ENCODE measurements at regions not wholly inside any gene's neighbourhood (a gene's known extent, or its start where the extent isn't known, plus 50 kb on each side); places are given as distances from the start of the nearest gene placed in this dataset.

GRCh38 chr2:11985817-11986566 is 239.6 kb downstream of the LPIN1 start:
- peaks cover 0 to 14% (median 0%) of the 10 kb centered on the region in 5 donors for H3K27me3 ChIP-seq (ENCODE audit: control insufficient read depth in 5 of 5, insufficient read depth in 4 of 5, low read length in 5 of 5)
- H3K27ac ChIP-seq (ENCODE audit: low read depth, low read length), result no peak overlapping the region
- H3K9me3 ChIP-seq (ENCODE audit: control insufficient read depth in 5 of 5, low read length in 5 of 5), result peaks cover 0 to 7% (median 4%) of the 10 kb centered on the region in 5 donors
- H3K4me3 ChIP-seq (ENCODE audit: low read depth in 1 of 5, low read length in 5 of 5), result no peak overlapping the region
- no peak overlapping the region for H3K9ac ChIP-seq (ENCODE audit: low read length in 5 of 5)
- H3K36me3 ChIP-seq (ENCODE audit: control insufficient read depth in 5 of 5, insufficient read depth in 5 of 5, low read length in 5 of 5), result no peaks in the 10 kb centered on the region
- H3K4me1 ChIP-seq (ENCODE audit: control insufficient read depth in 5 of 5, insufficient read depth in 5 of 5, low read length in 5 of 5), result peaks cover 0 to 8% (median 0%) of the 10 kb centered on the region in 5 donors

DNA sequence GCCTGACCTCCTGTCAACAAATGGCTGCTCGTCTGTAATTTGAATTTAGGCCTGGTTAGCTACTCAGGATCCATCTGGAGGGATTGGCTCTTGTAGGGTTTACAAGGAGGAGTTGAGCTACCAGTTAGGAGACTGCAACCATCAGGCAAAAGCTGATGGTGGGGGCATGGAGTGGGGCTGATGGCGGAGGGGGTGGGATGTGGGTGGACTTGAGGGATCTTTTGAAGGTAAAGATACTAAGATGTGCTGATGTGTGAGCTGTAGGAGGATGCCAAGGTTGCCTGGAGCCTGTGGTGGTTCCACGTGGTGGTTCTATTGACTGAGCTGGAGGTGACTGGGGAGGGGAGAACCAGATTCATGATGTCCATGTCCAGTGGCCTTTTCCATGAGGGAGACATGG is 240.7 kb downstream of the LPIN1 start:
- Histone ChIP-seq H3K27me3 (ENCODE audit: control insufficient read depth in 5 of 5, insufficient read depth in 4 of 5, low read length in 5 of 5) (peaks cover 0 to 10% (median 0%) of the 10 kb centered on the region in 5 donors), H3K27ac (ENCODE audit: low read depth, low read length) (no peak overlapping the region), H3K9me3 (ENCODE audit: control insufficient read depth in 5 of 5, low read length in 5 of 5) (peaks cover 0 to 2% (median 0%) of the 10 kb centered on the region in 5 donors), H3K36me3 (ENCODE audit: control insufficient read depth in 5 of 5, insufficient read depth in 5 of 5, low read length in 5 of 5) (no peaks in the 10 kb centered on the region), H3K4me1 (ENCODE audit: control insufficient read depth in 5 of 5, insufficient read depth in 5 of 5, low read length in 5 of 5) (peaks cover 0 to 8% (median 0%) of the 10 kb centered on the region in 5 donors), H3K4me3 (ENCODE audit: low read depth in 1 of 5, low read length in 5 of 5) (no peak overlapping the region), H3K9ac (ENCODE audit: low read length in 5 of 5) (no peak overlapping the region)

DNA sequence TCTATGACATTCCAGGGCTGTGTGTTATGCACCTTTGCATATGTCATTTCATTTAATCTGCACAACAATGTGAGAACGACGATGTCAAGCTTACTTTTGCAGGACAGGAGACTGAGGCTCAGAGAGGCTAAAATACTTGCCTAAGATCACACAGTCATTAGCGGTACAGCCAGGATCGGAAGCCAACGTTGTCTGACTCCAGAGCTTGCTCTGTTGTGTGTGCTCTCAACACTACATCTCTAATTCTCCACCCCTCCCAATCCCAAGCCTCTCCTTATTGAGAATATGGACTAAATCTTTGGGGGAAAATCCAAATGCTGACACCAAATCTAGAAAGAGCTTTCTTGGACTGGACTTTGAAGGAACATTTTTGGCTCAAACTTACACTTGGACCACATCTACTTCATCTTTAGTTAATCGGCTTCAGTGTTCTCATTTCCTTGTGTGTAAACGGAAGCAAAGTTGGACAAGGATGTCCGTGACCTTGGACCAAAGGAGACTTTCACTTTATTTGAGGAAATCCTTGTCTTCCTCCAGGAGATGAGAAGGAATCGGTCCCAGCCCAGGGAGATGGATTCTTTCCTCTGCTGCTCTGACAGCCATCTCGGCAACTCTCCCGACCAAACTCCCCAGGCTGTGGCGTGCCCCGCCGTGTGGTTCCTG is 242.4 kb downstream of the LPIN1 start:
- H3K9ac ChIP-seq (ENCODE audit: low read length in 5 of 5), result no peak overlapping the region
- H3K27ac ChIP-seq (ENCODE audit: low read depth, low read length), result no peak overlapping the region
- peaks cover 0 to 8% (median 0%) of the 10 kb centered on the region in 5 donors for H3K4me1 ChIP-seq (ENCODE audit: control insufficient read depth in 5 of 5, insufficient read depth in 5 of 5, low read length in 5 of 5)
- H3K36me3 ChIP-seq (ENCODE audit: control insufficient read depth in 5 of 5, insufficient read depth in 5 of 5, low read length in 5 of 5), result no peaks in the 10 kb centered on the region
- peaks cover 0 to 7% (median 0%) of the 10 kb centered on the region in 5 donors for H3K27me3 ChIP-seq (ENCODE audit: control insufficient read depth in 5 of 5, insufficient read depth in 4 of 5, low read length in 5 of 5)
- H3K9me3 ChIP-seq (ENCODE audit: control insufficient read depth in 5 of 5, low read length in 5 of 5), result no peaks in the 10 kb centered on the region
- peak overlapping the region in 2 of 5 donors; percentile 8 to 24 for H3K4me3 ChIP-seq (ENCODE audit: low read depth in 1 of 5, low read length in 5 of 5)

GRCh38 chr2:11989354-11989703 is 242.9 kb downstream of the LPIN1 start:
- H3K27ac ChIP-seq (ENCODE audit: low read depth, low read length), result no peak overlapping the region

DNA sequence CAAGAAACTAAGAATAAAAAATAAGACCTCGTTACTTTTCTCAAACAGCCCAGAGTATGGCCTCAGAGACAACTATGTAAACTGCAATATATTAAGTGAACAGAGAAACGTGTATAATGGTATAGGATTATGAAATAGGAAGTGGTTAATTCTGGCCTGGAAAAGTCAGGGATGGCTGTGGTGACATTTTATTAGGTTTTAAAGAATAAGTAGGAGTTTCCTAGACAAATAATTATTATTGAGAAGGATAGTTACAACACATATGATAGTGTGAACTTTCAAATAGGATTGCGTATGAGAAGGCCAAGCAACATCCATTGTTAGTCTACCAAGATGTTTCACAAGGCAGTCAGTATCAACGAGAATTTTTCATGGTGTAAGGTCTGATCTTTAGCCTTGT is 244.1 kb downstream of the LPIN1 start:
- H3K9me3 ChIP-seq (ENCODE audit: control insufficient read depth in 5 of 5, low read length in 5 of 5), result peaks cover 0 to 5% (median 0%) of the 10 kb centered on the region in 5 donors
- no peak overlapping the region for H3K4me3 ChIP-seq (ENCODE audit: low read depth in 1 of 5, low read length in 5 of 5)
- peaks cover 0 to 2% (median 0%) of the 10 kb centered on the region in 5 donors for H3K27me3 ChIP-seq (ENCODE audit: control insufficient read depth in 5 of 5, insufficient read depth in 4 of 5, low read length in 5 of 5)
- H3K36me3 ChIP-seq (ENCODE audit: control insufficient read depth in 5 of 5, insufficient read depth in 5 of 5, low read length in 5 of 5), result no peaks in the 10 kb centered on the region
- H3K9ac ChIP-seq (ENCODE audit: low read length in 5 of 5), result no peak overlapping the region
- peaks cover 0 to 8% (median 0%) of the 10 kb centered on the region in 5 donors for H3K4me1 ChIP-seq (ENCODE audit: control insufficient read depth in 5 of 5, insufficient read depth in 5 of 5, low read length in 5 of 5)
- H3K27ac ChIP-seq (ENCODE audit: low read depth, low read length), result no peak overlapping the region

More at GRCh38 chr2:11989354-11989703, 242.9 kb downstream of the LPIN1 start:
- Histone ChIP-seq H3K9ac (ENCODE audit: low read length in 5 of 5) (no peak overlapping the region), H3K4me3 (ENCODE audit: low read depth in 1 of 5, low read length in 5 of 5) (peak overlapping the region in 1 of 5 donors; percentile 8), H3K36me3 (ENCODE audit: control insufficient read depth in 5 of 5, insufficient read depth in 5 of 5, low read length in 5 of 5) (no peaks in the 10 kb centered on the region), H3K27me3 (ENCODE audit: control insufficient read depth in 5 of 5, insufficient read depth in 4 of 5, low read length in 5 of 5) (peaks cover 0 to 7% (median 0%) of the 10 kb centered on the region in 5 donors), H3K4me1 (ENCODE audit: control insufficient read depth in 5 of 5, insufficient read depth in 5 of 5, low read length in 5 of 5) (peaks cover 0 to 8% (median 0%) of the 10 kb centered on the region in 5 donors), H3K9me3 (ENCODE audit: control insufficient read depth in 5 of 5, low read length in 5 of 5) (no peaks in the 10 kb centered on the region)

DNA sequence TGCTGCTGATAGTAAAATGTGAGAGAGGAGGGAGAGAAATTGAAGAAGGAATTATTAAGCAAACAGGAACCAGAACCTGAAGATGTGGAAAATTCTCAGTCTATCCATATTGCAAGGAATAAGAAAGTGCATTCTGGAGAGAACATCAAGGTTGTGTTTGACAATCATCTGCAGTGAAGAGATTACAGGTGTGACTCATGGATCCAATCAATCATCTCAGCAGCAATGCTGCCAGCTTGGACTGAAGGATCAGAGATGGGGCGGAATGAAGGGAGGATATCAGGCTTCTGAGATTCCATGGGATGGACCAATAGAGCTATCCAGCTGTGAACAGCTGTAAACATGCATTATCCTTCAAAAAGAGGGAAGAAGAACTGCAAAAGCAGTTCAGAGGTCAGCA is 247.3 kb downstream of the LPIN1 start:
- no peak overlapping the region for H3K9ac ChIP-seq (ENCODE audit: low read length in 5 of 5)
- H3K9me3 ChIP-seq (ENCODE audit: control insufficient read depth in 5 of 5, low read length in 5 of 5), result peaks cover 0 to 5% (median 0%) of the 10 kb centered on the region in 5 donors
- peaks cover 0 to 2% (median 0%) of the 10 kb centered on the region in 5 donors for H3K27me3 ChIP-seq (ENCODE audit: control insufficient read depth in 5 of 5, insufficient read depth in 4 of 5, low read length in 5 of 5)
- H3K36me3 ChIP-seq (ENCODE audit: control insufficient read depth in 5 of 5, insufficient read depth in 5 of 5, low read length in 5 of 5), result no peaks in the 10 kb centered on the region
- no peak overlapping the region for H3K4me3 ChIP-seq (ENCODE audit: low read depth in 1 of 5, low read length in 5 of 5)
- peaks cover 0 to 6% (median 0%) of the 10 kb centered on the region in 5 donors for H3K4me1 ChIP-seq (ENCODE audit: control insufficient read depth in 5 of 5, insufficient read depth in 5 of 5, low read length in 5 of 5)
- H3K27ac ChIP-seq (ENCODE audit: low read depth, low read length), result no peak overlapping the region

GRCh38 chr2:11995456-11995855 is 249.0 kb downstream of the LPIN1 start:
- H3K9me3 ChIP-seq (ENCODE audit: control insufficient read depth in 5 of 5, low read length in 5 of 5), result peaks cover 0 to 5% (median 0%) of the 10 kb centered on the region in 5 donors
- no peak overlapping the region for H3K4me3 ChIP-seq (ENCODE audit: low read depth in 1 of 5, low read length in 5 of 5)
- H3K36me3 ChIP-seq (ENCODE audit: control insufficient read depth in 5 of 5, insufficient read depth in 5 of 5, low read length in 5 of 5), result no peaks in the 10 kb centered on the region
- no peaks in the 10 kb centered on the region for H3K27me3 ChIP-seq (ENCODE audit: control insufficient read depth in 5 of 5, insufficient read depth in 4 of 5, low read length in 5 of 5)
- no peak overlapping the region for H3K9ac ChIP-seq (ENCODE audit: low read length in 5 of 5)
- H3K27ac ChIP-seq (ENCODE audit: low read depth, low read length), result no peak overlapping the region
- H3K4me1 ChIP-seq (ENCODE audit: control insufficient read depth in 5 of 5, insufficient read depth in 5 of 5, low read length in 5 of 5), result no peaks in the 10 kb centered on the region

DNA sequence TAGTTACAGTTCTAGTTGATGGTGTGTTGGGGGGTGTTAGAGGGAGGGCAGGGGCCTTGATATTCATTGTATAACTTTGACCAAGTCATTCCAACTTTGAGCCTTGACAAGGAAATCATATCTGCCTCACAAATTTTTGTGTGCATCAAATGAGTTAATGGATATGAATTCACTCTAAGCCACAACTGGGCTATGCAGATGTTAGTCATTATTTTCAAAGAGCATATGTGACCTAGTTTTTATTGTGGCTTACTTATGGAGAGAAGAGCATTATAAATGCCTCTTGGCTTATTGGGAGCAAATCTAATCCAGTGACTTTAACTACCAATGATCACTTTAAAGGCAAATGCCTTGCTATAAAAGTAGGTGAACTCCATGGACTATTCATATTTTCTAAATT is 250.2 kb downstream of the LPIN1 start:
- no peaks in the 10 kb centered on the region for H3K36me3 ChIP-seq (ENCODE audit: control insufficient read depth in 5 of 5, insufficient read depth in 5 of 5, low read length in 5 of 5)
- peaks cover 0 to 4% (median 0%) of the 10 kb centered on the region in 5 donors for H3K27me3 ChIP-seq (ENCODE audit: control insufficient read depth in 5 of 5, insufficient read depth in 4 of 5, low read length in 5 of 5)
- H3K9me3 ChIP-seq (ENCODE audit: control insufficient read depth in 5 of 5, low read length in 5 of 5), result peaks cover 0 to 5% (median 0%) of the 10 kb centered on the region in 5 donors
- H3K4me1 ChIP-seq (ENCODE audit: control insufficient read depth in 5 of 5, insufficient read depth in 5 of 5, low read length in 5 of 5), result no peaks in the 10 kb centered on the region
- no peak overlapping the region for H3K4me3 ChIP-seq (ENCODE audit: low read depth in 1 of 5, low read length in 5 of 5)
- H3K27ac ChIP-seq (ENCODE audit: low read depth, low read length), result no peak overlapping the region
- no peak overlapping the region for H3K9ac ChIP-seq (ENCODE audit: low read length in 5 of 5)

GRCh38 chr2:11997142-11997541 is 250.7 kb downstream of the LPIN1 start:
- no peak overlapping the region for H3K27ac ChIP-seq (ENCODE audit: low read depth, low read length)
- H3K9me3 ChIP-seq (ENCODE audit: control insufficient read depth in 5 of 5, low read length in 5 of 5), result peaks cover 0 to 5% (median 0%) of the 10 kb centered on the region in 5 donors
- peaks cover 0 to 4% (median 0%) of the 10 kb centered on the region in 5 donors for H3K27me3 ChIP-seq (ENCODE audit: control insufficient read depth in 5 of 5, insufficient read depth in 4 of 5, low read length in 5 of 5)
- no peak overlapping the region for H3K4me3 ChIP-seq (ENCODE audit: low read depth in 1 of 5, low read length in 5 of 5)
- no peaks in the 10 kb centered on the region for H3K4me1 ChIP-seq (ENCODE audit: control insufficient read depth in 5 of 5, insufficient read depth in 5 of 5, low read length in 5 of 5)
- H3K9ac ChIP-seq (ENCODE audit: low read length in 5 of 5), result no peak overlapping the region
- no peaks in the 10 kb centered on the region for H3K36me3 ChIP-seq (ENCODE audit: control insufficient read depth in 5 of 5, insufficient read depth in 5 of 5, low read length in 5 of 5)

DNA sequence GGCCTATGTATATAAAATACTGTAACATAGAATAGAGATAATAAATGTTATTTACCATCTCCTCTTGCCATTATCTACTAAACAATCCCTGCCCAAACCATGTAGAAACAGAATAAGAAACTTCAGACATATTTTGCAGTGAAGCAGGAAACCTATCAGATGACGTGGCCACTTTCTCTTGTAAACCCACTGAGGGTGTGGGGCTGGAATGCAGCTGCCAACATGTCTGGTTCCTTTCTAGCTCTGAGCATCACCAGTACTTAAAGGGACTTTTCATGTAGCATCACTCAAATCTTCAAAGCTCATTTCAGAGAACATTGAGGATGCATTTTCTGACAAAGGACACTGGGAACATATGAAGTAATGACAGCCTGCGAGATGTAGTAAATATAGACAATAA is 251.8 kb downstream of the LPIN1 start:
- Histone ChIP-seq H3K36me3 (ENCODE audit: control insufficient read depth in 5 of 5, insufficient read depth in 5 of 5, low read length in 5 of 5) (no peaks in the 10 kb centered on the region), H3K9me3 (ENCODE audit: control insufficient read depth in 5 of 5, low read length in 5 of 5) (peaks cover 0 to 5% (median 0%) of the 10 kb centered on the region in 5 donors), H3K27me3 (ENCODE audit: control insufficient read depth in 5 of 5, insufficient read depth in 4 of 5, low read length in 5 of 5) (peaks cover 0 to 4% (median 0%) of the 10 kb centered on the region in 5 donors), H3K4me3 (ENCODE audit: low read depth in 1 of 5, low read length in 5 of 5) (no peak overlapping the region), H3K9ac (ENCODE audit: low read length in 5 of 5) (no peak overlapping the region), H3K27ac (ENCODE audit: low read depth, low read length) (no peak overlapping the region), H3K4me1 (ENCODE audit: control insufficient read depth in 5 of 5, insufficient read depth in 5 of 5, low read length in 5 of 5) (peaks cover 0 to 2% (median 0%) of the 10 kb centered on the region in 5 donors)

Measured in subcutaneous abdominal adipose tissue (tissue), 5 donors.